Testis (tissue), 2 donors: ENCODE measurements at regions not wholly inside any gene's neighbourhood (a gene's known extent, or its start where the extent isn't known, plus 50 kb on each side); places are given as distances from the start of the nearest gene placed in this dataset.
"Not testable (repeated sequence)": the region's sequence is repeated elsewhere in the genome, so short reads cannot be mapped to it uniquely, and the experiment has no call there.

ENCODE experiments used
- DNase-seq: peaks from one replicate; pipeline ENCODE4 v3.0.0-alpha.2; 2019
- H3K27ac ChIP-seq, 2 donors: fragments of 200-600 bp; sonication (generic); one replicate each; pipeline ENCODE4 v1.5.1; 2019
- H3K27me3 ChIP-seq: fragments of 200-600 bp; sonication (generic); one replicate; pipeline ENCODE4 v1.5.1; 2019
- H3K36me3 ChIP-seq: fragments of 200-600 bp; sonication (generic); one replicate; pipeline ENCODE4 v1.5.1; 2017; ENCODE audit warnings: low read depth; ENCODE audit errors: missing control alignments
- H3K4me1 ChIP-seq: fragments of 200-600 bp; sonication (generic); one replicate; pipeline ENCODE4 v1.5.1; 2019
- H3K4me3 ChIP-seq, 2 donors: fragments of 200-600 bp; sonication (generic); one replicate each; pipeline ENCODE4 v1.5.1; 2017 to 2019
- H3K9me3 ChIP-seq: fragments of 200-600 bp; sonication (generic); one replicate; pipeline ENCODE4 v1.5.1; 2017
- CTCF ChIP-seq, 3 experiments: fragments of 450-650 bp in 2 of 3; fragments of 200-600 bp in 1 of 3; sonication (generic) in 1 of 3; IDR thresholded peaks; one replicate each; pipeline ENCODE4 v1.5.1; 2016 to 2019; ENCODE audit warnings: antibody characterized with exemption in 3 of 3, mild to moderate bottlenecking in 2 of 3, moderate library complexity in 1 of 3
- WGBS, 2 donors: methylation state at CpG; one replicate each; pipeline ENCODE4 v1.1.5; 2018; 5-methylcytosine and 5-hydroxymethylcytosine counted together
- intact Hi-C: fragments of 100-400 bp; cut with DNase I; formaldehyde crosslinking; loops from one replicate; pipeline ENCODE4 v1.15.1; 2023; ENCODE audit warnings: low total_unique reads

- intact Hi-C loops = not testable (repeated sequence)
- WGBS, 2 donors = 85 to 96% methylated on average over 8 to 10 of the region's 11 CpGs
Observed at GRCh38 chr5:34188001-34188822, 145.2 kb upstream of the C1QTNF3 start.

DNA sequence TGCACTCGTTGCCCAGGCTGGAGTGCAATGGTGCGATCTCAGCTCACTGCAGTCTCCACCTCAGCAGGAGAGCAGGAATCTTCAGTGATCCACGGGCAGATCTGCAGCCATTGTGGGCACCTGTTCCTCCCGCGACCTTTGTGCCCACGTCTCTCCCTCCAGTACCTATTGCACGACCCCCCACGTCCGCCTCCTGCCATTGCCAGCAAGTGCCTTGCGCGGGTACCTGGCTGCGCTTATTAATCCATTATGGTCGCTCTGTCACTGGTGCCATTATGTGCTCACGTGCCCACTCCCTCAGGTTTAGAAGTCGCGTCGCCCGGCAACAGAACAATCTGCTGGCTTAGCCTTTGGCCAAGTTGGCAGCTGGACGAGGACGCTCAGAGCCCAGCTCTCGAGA lies 146.2 kb upstream of the C1QTNF3 start:
- H3K36me3 ChIP-seq, H3K4me1 ChIP-seq, H3K27ac ChIP-seq, H3K27me3 ChIP-seq, intact Hi-C loops, H3K4me3 ChIP-seq, H3K9me3 ChIP-seq: not testable (repeated sequence)
- 95 to 96% methylated on average over 16 to 20 of the region's 21 CpGs for WGBS, 2 donors
- peak; percentile 18 for DNase-seq

More at GRCh38 chr5:34188001-34188822, 145.2 kb upstream of the C1QTNF3 start:
- not testable (repeated sequence) for H3K27ac ChIP-seq, H3K4me3 ChIP-seq, H3K27me3 ChIP-seq, H3K9me3 ChIP-seq, H3K36me3 ChIP-seq, H3K4me1 ChIP-seq
- peak in 1 of 3 experiments; percentile 46 for TF ChIP-seq CTCF (IDR thresholded peaks at IDR 0.05)
- DNase-seq = peak; percentile 70

- H3K27ac ChIP-seq, H3K9me3 ChIP-seq, H3K36me3 ChIP-seq, H3K27me3 ChIP-seq, H3K4me1 ChIP-seq, intact Hi-C loops: not testable (repeated sequence)
- H3K4me3 ChIP-seq = peak overlapping the region in 1 of 2 donors; percentile 0
- DNase-seq = peak; percentile 20
- 96 to 97% methylated on average over 15 to 16 of the region's 16 CpGs for WGBS, 2 donors
Observed at GRCh38 chr5:34189752-34190411, 146.9 kb upstream of the C1QTNF3 start.

- H3K27ac ChIP-seq, intact Hi-C loops, H3K9me3 ChIP-seq, H3K36me3 ChIP-seq, H3K27me3 ChIP-seq, H3K4me1 ChIP-seq, H3K4me3 ChIP-seq: not testable (repeated sequence)
- peak; percentile 25 for DNase-seq
- WGBS, 2 donors = 93 to 94% methylated on average over 13 to 16 of the region's 16 CpGs
Observed at GRCh38 chr5:34190466-34190865, 147.5 kb upstream of the C1QTNF3 start.

- H3K27me3 ChIP-seq, intact Hi-C loops, H3K27ac ChIP-seq, H3K36me3 ChIP-seq, H3K4me1 ChIP-seq, H3K9me3 ChIP-seq, H3K4me3 ChIP-seq: not testable (repeated sequence)
- DNase-seq = peak; percentile 22
- WGBS, 2 donors = 85 to 88% methylated on average over 17 of the region's 17 CpGs
Observed at GRCh38 chr5:34191279-34191744, 148.3 kb upstream of the C1QTNF3 start.

DNA sequence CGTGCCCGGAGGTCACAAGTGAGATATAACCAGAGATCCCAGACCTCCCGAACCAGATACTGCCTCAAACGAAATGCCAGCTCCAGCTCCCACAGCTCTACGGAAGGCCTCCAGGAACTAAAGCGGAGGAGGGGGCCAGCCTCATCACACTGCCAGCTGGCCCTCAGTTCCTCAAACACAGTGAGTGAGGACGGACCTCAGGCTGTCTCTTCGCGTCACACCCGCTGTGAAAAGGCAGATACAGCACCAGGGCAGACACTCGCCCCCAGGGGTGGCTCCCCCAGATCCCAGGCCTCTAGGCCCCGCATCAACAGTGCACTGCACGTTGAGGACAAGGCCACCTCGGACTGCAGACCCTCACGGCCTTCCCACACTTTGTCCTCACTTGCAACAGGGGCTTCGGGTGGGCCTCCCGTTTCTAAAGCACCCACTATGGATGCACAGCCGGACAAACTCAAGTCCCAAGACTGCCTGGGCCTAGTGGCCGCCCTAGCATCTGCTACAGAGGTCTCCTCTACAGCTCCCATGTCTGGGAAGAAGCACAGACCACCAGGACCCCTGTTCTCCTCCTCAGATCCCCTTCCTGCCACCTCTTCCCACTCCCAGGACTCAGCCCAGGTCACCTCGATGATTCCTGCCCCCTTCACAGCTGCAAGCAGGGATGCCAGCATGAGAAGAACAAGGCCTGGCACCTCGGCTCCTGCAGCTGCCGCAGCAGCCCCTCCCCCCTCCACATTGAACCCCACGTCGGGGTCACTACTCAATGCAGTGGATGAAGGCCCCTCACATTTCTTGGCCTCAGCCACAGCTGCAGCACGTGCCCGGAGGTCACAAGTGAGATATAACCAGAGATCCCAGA lies 149.3 kb upstream of the C1QTNF3 start:
- DNase-seq = peak; percentile 51
- not testable (repeated sequence) for H3K9me3 ChIP-seq

DNA sequence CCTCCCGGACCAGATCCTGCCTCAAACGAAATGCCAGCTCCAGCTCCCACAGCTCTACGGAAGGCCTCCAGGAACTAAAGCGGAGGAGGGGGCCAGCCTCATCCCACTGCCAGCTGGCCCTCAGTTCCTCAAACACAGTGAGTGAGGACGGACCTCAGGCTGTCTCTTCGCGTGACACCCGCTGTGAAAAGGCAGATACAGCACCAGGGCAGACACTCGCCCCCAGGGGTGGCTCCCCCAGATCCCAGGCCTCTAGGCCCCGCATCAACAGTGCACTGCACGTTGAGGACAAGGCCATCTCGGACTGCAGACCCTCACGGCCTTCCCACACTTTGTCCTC lies 149.9 kb upstream of the C1QTNF3 start:
- H3K36me3 ChIP-seq, H3K4me1 ChIP-seq, intact Hi-C loops, H3K9me3 ChIP-seq, DNase-seq, H3K4me3 ChIP-seq, H3K27me3 ChIP-seq, H3K27ac ChIP-seq: not testable (repeated sequence)
- 76 to 78% methylated on average over 10 to 13 of the region's 13 CpGs for WGBS, 2 donors

More for the DNA sequence above, 149.3 kb upstream of the C1QTNF3 start:
- H3K4me3 ChIP-seq, H3K4me1 ChIP-seq, H3K36me3 ChIP-seq, H3K27me3 ChIP-seq, intact Hi-C loops, H3K27ac ChIP-seq: not testable (repeated sequence)
- WGBS, 2 donors = 74 to 77% methylated on average over 26 of the region's 26 CpGs

DNA sequence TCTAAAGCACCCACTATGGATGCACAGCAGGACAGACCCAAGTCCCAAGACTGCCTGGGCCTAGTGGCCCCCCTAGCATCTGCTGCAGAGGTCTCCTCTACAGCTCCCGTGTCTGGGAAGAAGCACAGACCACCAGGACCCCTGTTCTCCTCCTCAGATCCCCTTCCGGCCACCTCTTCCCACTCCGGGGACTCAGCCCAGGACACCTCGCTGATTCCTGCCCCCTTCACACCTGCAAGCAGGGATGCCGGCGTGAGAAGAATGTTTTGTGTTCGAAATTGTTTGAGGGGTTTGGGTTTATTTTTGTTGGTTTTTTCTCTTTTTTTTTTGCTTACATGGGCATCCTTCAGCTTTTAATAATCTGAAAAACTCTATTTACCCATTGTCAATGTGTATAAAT lies 150.3 kb upstream of the C1QTNF3 start:
- H3K27me3 ChIP-seq, H3K4me1 ChIP-seq, DNase-seq, H3K36me3 ChIP-seq, H3K9me3 ChIP-seq, H3K27ac ChIP-seq, intact Hi-C loops, H3K4me3 ChIP-seq: not testable (repeated sequence)
- WGBS, 2 donors = 94 to 97% methylated on average over 7 of the region's 7 CpGs

- H3K27ac ChIP-seq, H3K4me3 ChIP-seq, H3K4me1 ChIP-seq, H3K9me3 ChIP-seq, H3K27me3 ChIP-seq, intact Hi-C loops, DNase-seq, H3K36me3 ChIP-seq: not testable (repeated sequence)
- 84 to 86% methylated on average over 3 of the region's 3 CpGs for WGBS, 2 donors
Observed at GRCh38 chr5:34193804-34194203, 150.8 kb upstream of the C1QTNF3 start.

- H3K9me3 ChIP-seq, H3K27me3 ChIP-seq, H3K4me3 ChIP-seq, H3K27ac ChIP-seq, H3K36me3 ChIP-seq, DNase-seq, intact Hi-C loops, H3K4me1 ChIP-seq: not testable (repeated sequence)
- WGBS, 2 donors = 91 to 95% methylated on average over 6 to 7 of the region's 7 CpGs
Observed at GRCh38 chr5:34196091-34196490, 153.1 kb upstream of the C1QTNF3 start.
